ENCODE measurements at regions not wholly inside any gene's neighbourhood (a gene's known extent, or its start where the extent isn't known, plus 50 kb on each side); places are given as distances from the start of the nearest gene placed in this dataset.

DNA sequence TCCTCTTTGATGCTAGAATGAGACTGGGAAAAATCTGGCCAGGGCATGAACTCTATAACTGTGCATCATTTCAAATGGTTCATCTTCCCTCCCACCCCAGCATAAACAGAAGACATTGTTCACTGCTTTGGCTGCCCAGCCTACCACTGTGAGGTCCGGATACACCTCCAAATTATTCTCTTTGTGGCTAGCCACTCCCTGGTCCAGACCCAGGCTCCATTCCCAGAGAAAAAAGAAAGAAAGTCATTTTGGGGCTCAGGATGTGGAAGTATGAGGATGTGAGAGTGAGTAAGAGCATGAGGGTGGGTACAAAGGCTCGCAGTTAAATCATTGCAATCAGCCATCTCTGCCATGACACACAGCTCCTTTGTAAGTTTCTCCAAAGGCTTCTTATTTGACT lies 559.2 kb downstream of the PSAT1 start:
- Histone ChIP-seq H3K36me3 (ENCODE audit: insufficient read depth, low read length) (no peaks in the 10 kb centered on the region), H3K4me3 (ENCODE audit: low read depth in 1 of 2, low read length in 2 of 2) (no peak overlapping the region), H3K9me3 (ENCODE audit: low read length) (no peaks in the 10 kb centered on the region), H3K27ac (ENCODE audit: low read depth, low read length) (no peak overlapping the region), H3K9ac (ENCODE audit: low read length) (no peak overlapping the region), H3K27me3 (ENCODE audit: control insufficient read depth in 1 of 2, insufficient read depth in 2 of 2, low read length in 2 of 2) (no peaks in the 10 kb centered on the region), H3K4me1 (ENCODE audit: insufficient read depth, low read length) (no peaks in the 10 kb centered on the region)

DNA sequence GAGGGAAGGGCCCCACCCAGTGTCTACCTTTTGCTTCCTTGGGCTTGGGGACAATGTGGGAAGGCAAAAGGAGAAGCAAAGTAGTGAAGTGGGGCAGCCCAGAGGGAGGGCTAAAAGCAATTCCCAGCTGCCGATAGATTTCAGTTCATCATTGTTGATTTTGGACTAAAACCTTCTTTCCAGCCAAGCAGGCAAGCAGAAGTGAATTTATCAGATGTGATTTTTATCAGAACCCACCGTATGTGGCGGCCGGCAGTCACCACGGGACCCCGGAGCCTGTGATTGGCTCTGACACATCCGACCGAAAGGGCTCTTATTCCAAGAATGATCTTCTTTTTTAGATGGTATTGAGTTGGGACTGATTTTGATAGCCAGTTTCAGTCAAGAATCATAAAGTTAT lies 559.9 kb downstream of the PSAT1 start:
- Histone ChIP-seq H3K4me3 (ENCODE audit: low read depth in 1 of 2, low read length in 2 of 2) (no peak overlapping the region), H3K4me1 (ENCODE audit: insufficient read depth, low read length) (no peaks in the 10 kb centered on the region), H3K27me3 (ENCODE audit: control insufficient read depth in 1 of 2, insufficient read depth in 2 of 2, low read length in 2 of 2) (no peaks in the 10 kb centered on the region), H3K36me3 (ENCODE audit: insufficient read depth, low read length) (no peaks in the 10 kb centered on the region), H3K9ac (ENCODE audit: low read length) (no peak overlapping the region), H3K9me3 (ENCODE audit: low read length) (no peaks in the 10 kb centered on the region), H3K27ac (ENCODE audit: low read depth, low read length) (no peak overlapping the region)

DNA sequence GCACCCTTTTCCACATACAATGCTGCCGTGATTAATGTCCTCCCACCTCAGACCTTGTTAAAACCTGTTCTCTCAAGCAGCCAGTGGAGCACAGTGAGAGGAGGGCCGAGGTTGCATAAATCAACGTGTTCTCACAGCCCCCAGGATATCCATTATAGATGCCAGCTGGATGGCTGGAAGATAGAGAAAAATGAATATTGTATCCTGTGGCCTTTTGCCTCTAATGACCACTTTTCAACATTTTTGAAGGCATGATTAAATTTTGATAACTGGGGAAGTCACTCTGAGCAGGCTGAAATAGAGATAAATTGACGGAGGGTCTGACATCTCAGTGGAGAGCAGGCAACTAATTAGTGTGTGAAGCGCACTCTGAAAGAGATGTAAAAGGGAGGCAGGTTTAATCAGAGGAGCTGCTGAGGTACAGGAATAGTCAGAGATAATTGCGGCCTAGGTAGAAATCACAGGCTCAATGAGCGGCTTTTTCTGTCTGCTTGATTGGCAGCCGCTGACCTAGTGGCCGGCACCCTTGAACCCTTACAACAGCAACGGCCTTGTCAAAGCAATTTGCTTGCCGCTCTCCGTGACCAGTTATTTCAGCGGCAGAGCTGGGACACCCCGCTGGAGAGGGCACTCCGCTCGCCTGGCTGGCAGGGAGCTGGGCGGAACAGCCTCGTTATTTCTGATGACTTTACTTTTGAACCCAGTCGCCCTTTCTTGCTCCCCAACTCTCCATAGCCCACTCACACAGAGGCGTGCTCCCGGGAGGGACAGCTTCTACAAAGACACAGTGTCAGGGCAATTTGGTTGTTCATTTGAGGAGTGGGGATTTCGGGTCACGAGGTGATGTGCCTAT lies 560.7 kb downstream of the PSAT1 start:
- Histone ChIP-seq H3K9me3 (ENCODE audit: low read length) (no peaks in the 10 kb centered on the region), H3K9ac (ENCODE audit: low read length) (no peak overlapping the region), H3K27me3 (ENCODE audit: control insufficient read depth in 1 of 2, insufficient read depth in 2 of 2, low read length in 2 of 2) (no peaks in the 10 kb centered on the region), H3K4me3 (ENCODE audit: low read depth in 1 of 2, low read length in 2 of 2) (no peak overlapping the region), H3K27ac (ENCODE audit: low read depth, low read length) (no peak overlapping the region), H3K36me3 (ENCODE audit: insufficient read depth, low read length) (no peaks in the 10 kb centered on the region), H3K4me1 (ENCODE audit: insufficient read depth, low read length) (no peaks in the 10 kb centered on the region)

DNA sequence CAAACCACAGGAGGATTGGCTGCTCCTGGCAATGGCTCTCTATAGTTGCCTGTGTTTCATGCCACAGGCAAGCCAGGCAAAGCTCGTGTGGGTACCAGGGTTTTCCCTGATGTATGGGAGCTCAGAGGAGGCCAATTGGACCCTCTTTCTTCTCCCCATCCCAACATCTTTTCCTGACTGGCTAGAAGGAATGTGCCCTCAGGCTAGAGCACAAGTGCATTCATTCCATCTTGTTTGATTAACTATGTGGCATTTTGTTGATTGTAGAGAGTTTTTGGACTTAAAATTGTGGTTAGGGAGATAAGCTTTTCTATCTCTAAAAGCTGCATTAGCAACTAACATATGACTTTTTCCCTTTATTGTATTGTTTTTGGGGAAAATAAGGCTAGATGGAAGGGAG lies 561.3 kb downstream of the PSAT1 start:
- Histone ChIP-seq H3K9ac (ENCODE audit: low read length) (no peak overlapping the region), H3K36me3 (ENCODE audit: insufficient read depth, low read length) (no peaks in the 10 kb centered on the region), H3K27ac (ENCODE audit: low read depth, low read length) (no peak overlapping the region), H3K9me3 (ENCODE audit: low read length) (no peaks in the 10 kb centered on the region), H3K27me3 (ENCODE audit: control insufficient read depth in 1 of 2, insufficient read depth in 2 of 2, low read length in 2 of 2) (no peaks in the 10 kb centered on the region), H3K4me1 (ENCODE audit: insufficient read depth, low read length) (no peaks in the 10 kb centered on the region), H3K4me3 (ENCODE audit: low read depth in 1 of 2, low read length in 2 of 2) (no peak overlapping the region)

DNA sequence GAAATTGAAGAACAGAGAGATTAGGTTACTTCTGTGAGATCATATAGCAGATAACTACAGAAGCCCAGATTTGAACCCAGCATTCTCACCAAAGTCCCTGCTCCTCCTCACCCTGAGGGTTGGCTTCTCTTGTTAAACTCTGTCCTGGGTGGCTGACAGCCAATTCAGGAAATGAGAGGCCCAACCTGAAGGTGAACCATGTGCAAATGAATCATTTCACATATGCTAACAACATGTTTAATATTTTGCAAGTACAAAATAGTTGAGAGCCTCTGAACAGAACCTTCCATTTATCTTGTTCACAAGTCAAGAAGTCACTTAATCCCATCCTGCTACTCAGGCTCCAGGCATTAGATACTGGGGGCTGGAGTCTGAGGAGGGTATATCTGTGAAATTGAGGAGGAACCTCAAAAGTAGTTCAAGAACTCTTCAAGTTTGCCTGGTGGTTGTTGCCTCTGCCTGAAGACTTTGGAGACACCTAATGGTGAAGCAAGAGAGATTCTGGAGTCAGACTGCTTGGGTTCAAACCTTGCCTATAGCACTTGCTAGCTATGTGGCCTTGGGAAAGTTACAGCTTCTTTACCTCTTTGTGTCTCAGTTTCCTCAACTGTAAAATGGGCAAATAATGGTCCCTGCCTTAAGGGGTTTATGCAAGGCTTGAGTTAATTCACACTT lies 564.0 kb downstream of the PSAT1 start:
- Histone ChIP-seq H3K36me3 (ENCODE audit: insufficient read depth, low read length) (no peaks in the 10 kb centered on the region), H3K4me1 (ENCODE audit: insufficient read depth, low read length) (no peaks in the 10 kb centered on the region), H3K9me3 (ENCODE audit: low read length) (no peaks in the 10 kb centered on the region), H3K27me3 (ENCODE audit: control insufficient read depth in 1 of 2, insufficient read depth in 2 of 2, low read length in 2 of 2) (no peaks in the 10 kb centered on the region), H3K4me3 (ENCODE audit: low read depth in 1 of 2, low read length in 2 of 2) (no peak overlapping the region), H3K27ac (ENCODE audit: low read depth, low read length) (no peak overlapping the region), H3K9ac (ENCODE audit: low read length) (no peak overlapping the region)

DNA sequence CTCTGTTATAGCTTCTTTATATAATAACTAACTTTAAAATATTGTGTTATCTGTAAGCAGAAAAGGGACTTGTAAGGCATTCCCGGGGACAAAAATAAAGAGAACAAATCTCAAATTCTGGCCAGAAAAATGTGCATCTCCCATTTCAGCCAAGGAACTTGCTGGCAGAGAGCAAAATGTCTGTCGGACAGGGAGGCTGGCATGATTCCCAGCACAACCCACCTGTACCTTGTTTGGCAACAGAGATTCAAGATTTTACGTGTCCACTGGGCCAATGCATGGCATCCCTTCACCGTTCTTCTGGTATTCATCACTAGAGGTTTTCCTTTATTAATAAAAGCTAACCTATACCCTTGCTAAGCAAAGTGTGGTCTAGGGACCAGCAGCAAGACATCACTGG lies 566.6 kb downstream of the PSAT1 start:
- no peaks in the 10 kb centered on the region for H3K4me1 ChIP-seq (ENCODE audit: insufficient read depth, low read length)
- no peaks in the 10 kb centered on the region for H3K27me3 ChIP-seq (ENCODE audit: control insufficient read depth in 1 of 2, insufficient read depth in 2 of 2, low read length in 2 of 2)
- no peak overlapping the region for H3K4me3 ChIP-seq (ENCODE audit: low read depth in 1 of 2, low read length in 2 of 2)

DNA sequence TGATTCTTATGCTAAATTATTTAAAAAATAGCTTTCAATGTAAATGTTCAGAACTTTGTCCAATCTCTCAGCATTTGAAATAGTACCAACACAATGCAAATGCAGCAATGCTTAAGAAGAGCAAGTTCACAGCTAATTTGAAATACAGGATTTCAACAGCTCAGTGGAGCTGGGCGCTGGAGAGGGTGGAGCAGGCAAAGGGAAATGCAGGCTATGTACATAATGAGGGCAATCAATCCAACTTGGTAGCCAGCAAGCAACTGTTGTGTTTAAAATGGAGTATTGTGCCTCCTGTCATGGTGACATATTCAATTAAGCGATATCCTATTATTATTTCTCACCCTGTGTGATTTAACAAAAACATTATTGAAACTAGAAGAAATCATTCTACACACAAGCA lies 568.8 kb downstream of the PSAT1 start:
- Histone ChIP-seq H3K27me3 (ENCODE audit: control insufficient read depth in 1 of 2, insufficient read depth in 2 of 2, low read length in 2 of 2) (no peaks in the 10 kb centered on the region), H3K4me1 (ENCODE audit: insufficient read depth, low read length) (no peaks in the 10 kb centered on the region), H3K4me3 (ENCODE audit: low read depth in 1 of 2, low read length in 2 of 2) (no peak overlapping the region), H3K9me3 (ENCODE audit: low read length) (no peaks in the 10 kb centered on the region), H3K36me3 (ENCODE audit: insufficient read depth, low read length) (no peaks in the 10 kb centered on the region), H3K27ac (ENCODE audit: low read depth, low read length) (no peak overlapping the region), H3K9ac (ENCODE audit: low read length) (no peak overlapping the region)

More for the DNA sequence above, 566.6 kb downstream of the PSAT1 start:
- no peak overlapping the region for H3K9ac ChIP-seq (ENCODE audit: low read length)
- H3K27ac ChIP-seq (ENCODE audit: low read depth, low read length) = no peak overlapping the region
- no peaks in the 10 kb centered on the region for H3K9me3 ChIP-seq (ENCODE audit: low read length)
- H3K36me3 ChIP-seq (ENCODE audit: insufficient read depth, low read length) = no peaks in the 10 kb centered on the region

DNA sequence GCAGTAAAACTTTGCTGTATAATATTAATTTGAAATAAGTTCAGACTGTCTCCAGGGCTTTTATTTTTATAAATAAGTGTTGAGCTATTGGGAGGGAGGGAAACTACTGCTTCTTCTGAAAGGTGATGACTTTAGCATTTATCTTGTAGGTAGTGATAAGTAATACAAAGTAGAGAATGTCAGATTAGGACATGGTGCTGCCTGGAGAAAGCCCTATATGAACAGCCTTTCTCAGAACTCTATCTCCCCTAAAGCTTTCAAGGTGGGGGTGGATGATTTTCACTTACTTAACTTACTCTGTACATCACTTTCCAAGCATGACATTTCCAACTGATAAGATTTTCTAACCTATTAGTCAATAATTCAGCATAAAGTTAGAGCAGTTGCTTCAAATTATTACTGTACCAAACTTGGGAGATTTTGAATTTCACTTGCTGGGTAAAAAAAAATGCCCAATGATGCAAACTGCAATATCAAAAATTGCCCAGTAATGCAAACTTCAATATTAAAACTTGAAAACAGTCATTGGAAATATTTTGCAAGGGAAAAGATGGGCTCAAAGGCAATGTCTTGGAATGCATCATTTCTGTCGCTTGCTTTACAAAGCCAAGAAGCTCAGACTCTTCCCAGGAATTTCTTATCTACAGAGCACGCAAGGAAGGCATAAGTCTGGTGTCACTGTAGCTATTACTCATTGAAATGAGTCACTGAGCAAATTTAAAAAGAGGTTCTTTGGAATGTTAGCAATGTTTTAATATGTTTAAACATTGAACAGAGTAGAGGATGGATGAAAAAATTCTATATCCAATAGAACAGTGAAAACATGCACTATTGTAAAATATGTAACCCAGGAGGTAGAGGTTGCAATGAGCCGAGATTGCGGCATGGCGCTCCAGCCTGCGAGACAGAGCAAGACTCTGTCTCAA lies 569.5 kb downstream of the PSAT1 start:
- H3K4me3 ChIP-seq (ENCODE audit: low read depth in 1 of 2, low read length in 2 of 2) = no peak overlapping the region

DNA sequence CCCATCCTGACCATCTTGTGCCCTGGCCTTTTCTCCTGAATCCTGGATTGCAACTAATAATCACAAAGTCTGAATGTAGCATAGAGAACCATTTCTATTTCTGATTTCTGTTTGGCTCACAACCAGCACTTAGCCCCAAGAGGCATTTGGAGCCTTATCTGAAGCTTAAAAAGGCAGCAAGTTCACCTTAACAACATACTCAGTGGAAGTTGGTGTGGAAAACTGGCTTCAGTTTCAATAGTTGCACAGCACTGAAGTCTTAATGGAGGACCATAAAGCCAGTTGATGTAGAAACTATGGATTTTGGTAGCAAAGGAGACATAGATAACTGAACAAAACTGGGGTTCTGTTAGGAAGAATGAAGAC lies 574.1 kb downstream of the PSAT1 start:
- Histone ChIP-seq H3K4me3 (ENCODE audit: low read depth in 1 of 2, low read length in 2 of 2) (no peak overlapping the region), H3K27ac (ENCODE audit: low read depth, low read length) (no peak overlapping the region), H3K9me3 (ENCODE audit: low read length) (no peaks in the 10 kb centered on the region), H3K9ac (ENCODE audit: low read length) (no peak overlapping the region), H3K4me1 (ENCODE audit: insufficient read depth, low read length) (no peaks in the 10 kb centered on the region), H3K36me3 (ENCODE audit: insufficient read depth, low read length) (no peaks in the 10 kb centered on the region), H3K27me3 (ENCODE audit: control insufficient read depth in 1 of 2, insufficient read depth in 2 of 2, low read length in 2 of 2) (no peaks in the 10 kb centered on the region)

More for the DNA sequence above, 569.5 kb downstream of the PSAT1 start:
- Histone ChIP-seq H3K9ac (ENCODE audit: low read length) (no peak overlapping the region), H3K27me3 (ENCODE audit: control insufficient read depth in 1 of 2, insufficient read depth in 2 of 2, low read length in 2 of 2) (no peaks in the 10 kb centered on the region), H3K27ac (ENCODE audit: low read depth, low read length) (no peak overlapping the region), H3K4me1 (ENCODE audit: insufficient read depth, low read length) (no peaks in the 10 kb centered on the region), H3K9me3 (ENCODE audit: low read length) (no peaks in the 10 kb centered on the region), H3K36me3 (ENCODE audit: insufficient read depth, low read length) (no peaks in the 10 kb centered on the region)

DNA sequence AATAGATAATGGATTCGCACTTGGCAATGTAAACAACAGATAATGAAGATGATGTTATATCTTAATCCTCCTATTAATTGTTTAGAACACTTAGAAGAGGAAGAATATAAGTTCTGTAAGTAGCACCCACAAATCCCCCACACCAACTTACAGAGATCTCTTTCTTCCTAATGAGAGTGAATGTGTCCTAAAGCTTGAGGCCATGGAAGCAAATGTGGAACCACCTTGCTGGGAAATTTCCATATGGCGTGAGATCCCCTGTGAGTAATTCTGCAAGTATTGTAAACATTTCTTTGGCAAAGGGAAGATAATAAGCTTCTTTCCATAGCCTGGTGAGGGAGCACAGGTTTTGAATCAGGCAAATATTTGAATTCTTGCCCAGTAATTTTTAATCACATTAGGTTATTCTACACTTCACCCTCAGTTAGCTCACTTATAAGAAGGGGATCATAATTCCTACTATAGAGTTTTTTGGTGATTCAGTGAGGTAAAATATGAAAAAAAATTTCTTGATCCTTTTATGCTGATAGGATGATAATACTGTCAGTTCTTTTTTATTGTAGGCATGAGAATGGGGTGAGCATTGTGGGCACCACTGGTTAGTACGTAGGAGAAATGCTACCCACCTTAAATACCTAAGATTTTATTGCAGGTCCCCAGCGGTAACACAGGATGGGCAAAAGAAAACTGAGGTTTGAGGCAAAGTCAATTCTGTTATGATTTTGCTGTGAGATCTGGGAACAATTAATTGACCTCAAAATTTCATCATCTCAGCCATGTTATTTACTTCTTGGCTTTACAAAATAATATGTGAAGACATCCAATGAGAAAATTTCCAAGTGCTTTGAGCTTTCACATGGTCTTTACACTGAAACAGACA lies 574.8 kb downstream of the PSAT1 start:
- no peaks in the 10 kb centered on the region for H3K27me3 ChIP-seq (ENCODE audit: control insufficient read depth in 1 of 2, insufficient read depth in 2 of 2, low read length in 2 of 2)
- H3K9ac ChIP-seq (ENCODE audit: low read length) = no peak overlapping the region
- no peaks in the 10 kb centered on the region for H3K9me3 ChIP-seq (ENCODE audit: low read length)
- H3K27ac ChIP-seq (ENCODE audit: low read depth, low read length) = no peak overlapping the region
- no peaks in the 10 kb centered on the region for H3K36me3 ChIP-seq (ENCODE audit: insufficient read depth, low read length)
- no peak overlapping the region for H3K4me3 ChIP-seq (ENCODE audit: low read depth in 1 of 2, low read length in 2 of 2)
- H3K4me1 ChIP-seq (ENCODE audit: insufficient read depth, low read length) = no peaks in the 10 kb centered on the region
